Brain microvascular endothelial cell (primary cell): ENCODE measurements at regions not wholly inside any gene's neighbourhood (a gene's known extent, or its start where the extent isn't known, plus 50 kb on each side); places are given as distances from the start of the nearest gene placed in this dataset.

Source experiments
- DNase-seq: peaks from one replicate; pipeline ENCODE4 v3.0.0-alpha.2; 2020
- H3K27ac ChIP-seq: fragments of 250-450 bp; sonication (Bioruptor Pico); 2 replicates; pipeline ENCODE4 v1.5.1; 2020; ENCODE audit warnings: mild to moderate bottlenecking, moderate library complexity
- H3K27me3 ChIP-seq: fragments of 250-450 bp; sonication (Bioruptor Pico); replicated peaks from 2 replicates; pipeline ENCODE4 v1.5.1; 2020; ENCODE audit warnings: mild to moderate bottlenecking
- H3K36me3 ChIP-seq: fragments of 250-450 bp; sonication (Bioruptor Pico); replicated peaks from 2 replicates; pipeline ENCODE4 v1.5.1; 2020; ENCODE audit warnings: mild to moderate bottlenecking
- H3K4me3 ChIP-seq: 2 replicates; pipeline ENCODE4 v1.5.1; 2011; ENCODE audit warnings: low read depth, mild to moderate bottlenecking, control low read depth, low read length, moderate library complexity
- CTCF ChIP-seq: IDR thresholded peaks from 2 replicates; pipeline ENCODE4 v1.5.1; 2011; ENCODE audit warnings: low read depth, mild to moderate bottlenecking, moderate library complexity, low read length, control low read depth, inconsistent platforms; ENCODE audit errors: missing control alignments
- in situ Hi-C: cut with HindIII; loops from 2 replicates; pipeline ENCODE4 v1.10.0; 2017; ENCODE audit warnings: low sequenced_read_pairs, low pct_ligation_motif_present

- H3K27ac ChIP-seq = no peak overlapping the region
- in situ Hi-C loops = no loop called here
- H3K4me3 ChIP-seq = no peak overlapping the region
- H3K36me3 ChIP-seq = no peaks in the 10 kb centered on the region
- no peaks in the 10 kb centered on the region for H3K27me3 ChIP-seq
- DNase-seq = no peak
- TF ChIP-seq CTCF = no peak
These were observed 131.2 kb downstream of the C16orf95 start for GRCh38 chr16:87185983-87186382.

- peak; percentile 46 for DNase-seq
- no peak overlapping the region for H3K4me3 ChIP-seq
- H3K27ac ChIP-seq = no peak overlapping the region
- no peaks in the 10 kb centered on the region for H3K36me3 ChIP-seq
- no peaks in the 10 kb centered on the region for H3K27me3 ChIP-seq
- in situ Hi-C loops = no loop called here
- TF ChIP-seq CTCF = no peak
These were observed 130.7 kb downstream of the C16orf95 start for GRCh38 chr16:87186446-87186845.

- in situ Hi-C loops = no loop called here
- no peak for TF ChIP-seq CTCF
- H3K27ac ChIP-seq = no peak overlapping the region
- no peaks in the 10 kb centered on the region for H3K36me3 ChIP-seq
- no peak overlapping the region for H3K4me3 ChIP-seq
- no peaks in the 10 kb centered on the region for H3K27me3 ChIP-seq
- DNase-seq = no peak
These were observed 130.2 kb downstream of the C16orf95 start for GRCh38 chr16:87186876-87187533.

- Histone ChIP-seq H3K36me3 (no peaks in the 10 kb centered on the region), H3K27ac (no peak overlapping the region), H3K4me3 (no peak overlapping the region), H3K27me3 (no peaks in the 10 kb centered on the region)
- DNase-seq = no peak
- in situ Hi-C loops = no loop called here
- TF ChIP-seq CTCF = no peak
These were observed 129.1 kb downstream of the C16orf95 start for GRCh38 chr16:87188104-87188503.

- Histone ChIP-seq H3K36me3 (no peaks in the 10 kb centered on the region), H3K4me3 (no peak overlapping the region), H3K27me3 (no peaks in the 10 kb centered on the region), H3K27ac (no peak overlapping the region)
- TF ChIP-seq CTCF = no peak
- in situ Hi-C loops = no loop called here
- no peak for DNase-seq
These were observed 127.8 kb downstream of the C16orf95 start for GRCh38 chr16:87189426-87189825.
